ENCODE measurements at regions not wholly inside any gene's neighbourhood (a gene's known extent, or its start where the extent isn't known, plus 50 kb on each side); places are given as distances from the start of the nearest gene placed in this dataset.

DNA sequence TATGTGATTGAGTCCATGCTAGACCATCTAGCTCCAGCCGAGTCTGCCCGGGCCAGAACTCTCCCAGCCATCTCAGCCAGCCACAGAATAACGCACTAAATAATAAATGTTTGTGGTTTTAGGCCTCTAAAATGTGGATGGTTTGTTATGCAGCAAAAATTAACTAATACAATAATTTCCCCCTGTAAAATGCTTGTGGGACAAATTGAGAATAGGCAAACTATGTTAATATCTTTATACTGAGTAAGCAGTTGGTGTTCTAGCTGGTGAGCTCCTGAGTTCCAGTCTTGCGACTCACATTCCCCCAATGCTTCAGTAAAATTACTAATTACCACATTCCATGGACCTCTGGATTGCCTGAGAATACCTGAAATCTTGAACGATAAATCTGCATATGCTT lies 316.8 kb upstream of the NFE2L3 start:
- ChIA-PET RAD21 (ENCODE audit: low non-redundant PET in 1 of 2, low total read pairs in 2 of 2, uncharacterized antibody in 2 of 2, unreplicated experiment in 2 of 2) (no interaction called here), POLR2A (no interaction called here), CTCF (interaction anchor here (1.6 to 1.7 kb wide), 2 partner anchors 17 to 19 kb away, joined by 4 read pairs; no protein-coding TSS in a partner anchor)
- Histone ChIP-seq H3K27ac (ENCODE audit: low read depth, low read length) (no peak overlapping the region), H3K27me3 (ENCODE audit: insufficient read depth, low read length) (peaks cover 22% of the 10 kb centered on the region), H3K4me1 (ENCODE audit: control insufficient read depth in 1 of 2, insufficient read depth in 2 of 2, low read length in 2 of 2) (no peaks in the 10 kb centered on the region), H4K20me1 (ENCODE audit: insufficient read depth) (no peaks in the 10 kb centered on the region), H2AFZ (ENCODE audit: low read depth, low read length, poor library complexity, severe bottlenecking) (no peak overlapping the region), H3K4me3 (replicated peaks in 1 of 2; ENCODE audit: low read depth in 1 of 2, low read length in 2 of 2) (no peak overlapping the region), H3K79me2 (ENCODE audit: insufficient read depth, low read length) (no peaks in the 10 kb centered on the region), H3K36me3 (ENCODE audit: control insufficient read depth in 1 of 2, insufficient read depth in 2 of 2, low read length in 2 of 2) (no peaks in the 10 kb centered on the region), H3K9me2 (ENCODE audit: insufficient read depth) (no peaks in the 10 kb centered on the region), H3K9ac (ENCODE audit: low read length) (no peak overlapping the region), H3K4me2 (ENCODE audit: low read length) (no peak overlapping the region), H3K9me3 (ENCODE audit: control insufficient read depth in 1 of 2, insufficient read depth in 1 of 2, low read depth in 1 of 2, low read length in 2 of 2) (no peaks in the 10 kb centered on the region)
- ATAC-seq (no peak), DNase-seq (ENCODE audit: low read depth, low spot score) (no peak)
- no TSS peak for BruUV-seq (replicated peaks)
- intact Hi-C loops (cut with micrococcal nuclease): no loop called here
- TF ChIP-seq POLR2A (IDR thresholded peaks at IDR 0.05; ENCODE audit: borderline replicate concordance, extremely low read depth, insufficient read depth, insufficient read length): no peak
- TF ChIP-seq, protein P1, sequence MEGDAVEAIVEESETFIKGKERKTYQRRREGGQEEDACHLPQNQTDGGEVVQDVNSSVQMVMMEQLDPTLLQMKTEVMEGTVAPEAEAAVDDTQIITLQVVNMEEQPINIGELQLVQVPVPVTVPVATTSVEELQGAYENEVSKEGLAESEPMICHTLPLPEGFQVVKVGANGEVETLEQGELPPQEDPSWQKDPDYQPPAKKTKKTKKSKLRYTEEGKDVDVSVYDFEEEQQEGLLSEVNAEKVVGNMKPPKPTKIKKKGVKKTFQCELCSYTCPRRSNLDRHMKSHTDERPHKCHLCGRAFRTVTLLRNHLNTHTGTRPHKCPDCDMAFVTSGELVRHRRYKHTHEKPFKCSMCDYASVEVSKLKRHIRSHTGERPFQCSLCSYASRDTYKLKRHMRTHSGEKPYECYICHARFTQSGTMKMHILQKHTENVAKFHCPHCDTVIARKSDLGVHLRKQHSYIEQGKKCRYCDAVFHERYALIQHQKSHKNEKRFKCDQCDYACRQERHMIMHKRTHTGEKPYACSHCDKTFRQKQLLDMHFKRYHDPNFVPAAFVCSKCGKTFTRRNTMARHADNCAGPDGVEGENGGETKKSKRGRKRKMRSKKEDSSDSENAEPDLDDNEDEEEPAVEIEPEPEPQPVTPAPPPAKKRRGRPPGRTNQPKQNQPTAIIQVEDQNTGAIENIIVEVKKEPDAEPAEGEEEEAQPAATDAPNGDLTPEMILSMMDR (IDR thresholded peaks at IDR 0.05 in 2 of 3, conservative IDR thresholded peaks at IDR 0.05 in 1 of 3; ENCODE audit: borderline replicate concordance in 1 of 3, insufficient read depth in 1 of 3, low read depth in 2 of 3, low read length in 2 of 3): no peak
- TF ChIP-seq ZFX (IDR thresholded peaks at IDR 0.05): no peak

DNA sequence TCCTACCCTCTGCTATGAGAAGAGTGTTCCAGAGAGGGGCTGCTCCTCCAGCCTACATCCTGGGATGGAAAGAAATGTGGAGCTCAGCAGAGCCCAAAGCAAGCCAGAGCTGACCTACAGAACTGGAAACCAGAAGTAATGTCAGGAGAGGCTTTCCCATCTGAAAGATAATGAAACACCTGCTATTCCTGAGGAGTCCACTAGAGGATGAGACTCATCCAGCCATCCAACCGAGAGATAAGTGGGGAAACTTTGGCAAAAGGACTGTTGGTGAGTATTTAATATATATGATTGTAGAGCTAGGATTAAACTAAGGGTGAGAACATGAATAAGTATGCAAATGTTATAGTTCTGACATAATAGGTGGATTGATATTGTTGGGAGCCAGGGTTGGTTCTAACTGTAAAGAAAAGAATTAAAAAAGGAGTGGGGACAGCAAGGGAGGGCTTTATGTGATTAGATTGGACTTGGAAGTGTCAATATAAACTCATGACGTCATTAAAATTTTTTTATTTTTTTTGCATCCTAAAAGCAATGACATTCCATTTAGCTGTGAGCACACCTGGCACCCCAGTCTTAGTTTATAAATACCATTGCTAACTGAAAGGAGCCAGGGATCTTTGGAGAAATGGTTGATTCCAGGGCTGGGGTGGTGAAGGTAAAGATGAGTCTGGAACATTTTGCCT lies 312.8 kb upstream of the NFE2L3 start:
- BruUV-seq (replicated peaks): no TSS peak
- Histone ChIP-seq H3K9ac (ENCODE audit: low read length) (no peak overlapping the region), H3K27me3 (ENCODE audit: insufficient read depth, low read length) (0 out of 2 replicates have a peak, but pooled peaks cover 5% of the 10 kb centered on the region), H3K4me2 (ENCODE audit: low read length) (no peak overlapping the region), H3K36me3 (ENCODE audit: control insufficient read depth in 1 of 2, insufficient read depth in 2 of 2, low read length in 2 of 2) (no peaks in the 10 kb centered on the region), H2AFZ (ENCODE audit: low read depth, low read length, poor library complexity, severe bottlenecking) (no peak overlapping the region), H3K9me3 (ENCODE audit: control insufficient read depth in 1 of 2, insufficient read depth in 1 of 2, low read depth in 1 of 2, low read length in 2 of 2) (no peaks in the 10 kb centered on the region), H3K4me3 (replicated peaks in 1 of 2; ENCODE audit: low read depth in 1 of 2, low read length in 2 of 2) (no peak overlapping the region), H3K9me2 (ENCODE audit: insufficient read depth) (no peaks in the 10 kb centered on the region), H4K20me1 (ENCODE audit: insufficient read depth) (no peaks in the 10 kb centered on the region), H3K27ac (ENCODE audit: low read depth, low read length) (no peak overlapping the region), H3K4me1 (ENCODE audit: control insufficient read depth in 1 of 2, insufficient read depth in 2 of 2, low read length in 2 of 2) (no peaks in the 10 kb centered on the region), H3K79me2 (ENCODE audit: insufficient read depth, low read length) (no peaks in the 10 kb centered on the region)
- no peak for DNase-seq (ENCODE audit: low read depth, low spot score)
- RAD21 ChIA-PET (ENCODE audit: low non-redundant PET in 1 of 2, low total read pairs in 2 of 2, uncharacterized antibody in 2 of 2, unreplicated experiment in 2 of 2): no interaction called here
- CTCF ChIA-PET: interaction anchor here (1.4 to 1.6 kb wide), 2 partner anchors 9 to 16 kb away, joined by 9 to 13 read pairs; no protein-coding TSS in a partner anchor
- TF ChIP-seq JUND (IDR thresholded peaks at IDR 0.05) (no peak), EZH2 (IDR thresholded peaks at IDR 0.05) (no peak), EGR1 (IDR thresholded peaks at IDR 0.05; ENCODE audit: low read depth) (no peak), ZNF274 (IDR thresholded peaks at IDR 0.05; ENCODE audit: low read depth, low read length) (no peak)
- TF ChIP-seq, protein P2, sequence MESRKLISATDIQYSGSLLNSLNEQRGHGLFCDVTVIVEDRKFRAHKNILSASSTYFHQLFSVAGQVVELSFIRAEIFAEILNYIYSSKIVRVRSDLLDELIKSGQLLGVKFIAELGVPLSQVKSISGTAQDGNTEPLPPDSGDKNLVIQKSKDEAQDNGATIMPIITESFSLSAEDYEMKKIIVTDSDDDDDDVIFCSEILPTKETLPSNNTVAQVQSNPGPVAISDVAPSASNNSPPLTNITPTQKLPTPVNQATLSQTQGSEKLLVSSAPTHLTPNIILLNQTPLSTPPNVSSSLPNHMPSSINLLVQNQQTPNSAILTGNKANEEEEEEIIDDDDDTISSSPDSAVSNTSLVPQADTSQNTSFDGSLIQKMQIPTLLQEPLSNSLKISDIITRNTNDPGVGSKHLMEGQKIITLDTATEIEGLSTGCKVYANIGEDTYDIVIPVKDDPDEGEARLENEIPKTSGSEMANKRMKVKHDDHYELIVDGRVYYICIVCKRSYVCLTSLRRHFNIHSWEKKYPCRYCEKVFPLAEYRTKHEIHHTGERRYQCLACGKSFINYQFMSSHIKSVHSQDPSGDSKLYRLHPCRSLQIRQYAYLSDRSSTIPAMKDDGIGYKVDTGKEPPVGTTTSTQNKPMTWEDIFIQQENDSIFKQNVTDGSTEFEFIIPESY (IDR thresholded peaks at IDR 0.05; ENCODE audit: extremely low read depth, insufficient replicate concordance, low read length): no peak
- TF ChIP-seq, protein P1 (IDR thresholded peaks at IDR 0.05 in 2 of 3, conservative IDR thresholded peaks at IDR 0.05 in 1 of 3; ENCODE audit: borderline replicate concordance in 1 of 3, insufficient read depth in 1 of 3, low read depth in 2 of 3, low read length in 2 of 3): peak in 2 of 3 experiments; percentile 53 to 57; a peak in 4 of 6 replicates
- intact Hi-C loops (cut with micrococcal nuclease): no loop called here
- peak; percentile 87 for ATAC-seq
- POLR2A ChIA-PET: no interaction called here

All from HCT116 (cell line).